NCI-H460 (cell line): ENCODE measurements at regions not wholly inside any gene's neighbourhood (a gene's known extent, or its start where the extent isn't known, plus 50 kb on each side); places are given as distances from the start of the nearest gene placed in this dataset.

Experiments used
- DNase-seq: peaks from one replicate; pipeline ENCODE4 v3.0.0-alpha.2; 2016; ENCODE audit warnings: low read depth; ENCODE audit errors: extremely low read depth

GRCh38 chr2:221641181-221641871 is 69.2 kb upstream of the EPHA4 start:
- no peak for DNase-seq

DNA sequence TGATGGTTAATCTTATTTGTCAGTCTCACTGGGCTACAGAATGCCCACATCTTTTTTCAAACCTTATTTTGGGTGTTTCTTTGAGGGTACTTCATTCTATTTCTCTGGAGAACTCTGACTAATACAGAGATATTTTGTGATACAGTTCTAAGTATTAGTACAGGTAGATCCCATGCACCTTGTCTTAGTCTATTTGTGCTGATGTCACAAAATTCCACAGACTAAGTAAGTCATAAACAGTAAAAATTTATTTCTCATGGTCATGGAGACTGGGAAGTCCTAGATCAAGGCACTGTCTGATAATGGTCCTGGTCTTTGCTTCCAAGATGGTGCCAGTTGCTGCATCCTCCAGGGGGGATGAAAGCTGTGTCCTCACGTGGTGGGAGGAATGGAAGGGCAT is 68.6 kb upstream of the EPHA4 start:
- DNase-seq: no peak

GRCh38 chr2:221637851-221638250 is 65.7 kb upstream of the EPHA4 start:
- DNase-seq: no peak

DNA sequence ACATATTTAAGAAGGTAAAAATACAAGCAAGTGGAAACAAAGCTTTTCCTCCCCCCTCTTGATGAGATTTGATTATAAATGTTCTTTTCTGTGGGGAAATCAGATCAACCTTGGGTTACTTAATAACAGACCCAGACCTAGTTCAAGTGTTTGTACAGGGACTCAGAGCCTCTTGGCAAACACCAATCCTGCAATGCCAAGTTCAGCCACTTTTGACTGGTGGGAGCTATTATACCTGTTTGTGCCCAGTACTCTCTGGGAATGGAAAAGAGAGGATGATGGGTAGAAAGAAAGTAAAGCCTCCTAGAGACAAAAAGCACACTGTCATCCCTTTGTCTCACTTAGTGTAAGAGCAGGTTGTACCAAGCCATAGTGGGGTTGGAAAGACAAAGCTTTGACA is 63.8 kb upstream of the EPHA4 start:
- DNase-seq: no peak

DNA sequence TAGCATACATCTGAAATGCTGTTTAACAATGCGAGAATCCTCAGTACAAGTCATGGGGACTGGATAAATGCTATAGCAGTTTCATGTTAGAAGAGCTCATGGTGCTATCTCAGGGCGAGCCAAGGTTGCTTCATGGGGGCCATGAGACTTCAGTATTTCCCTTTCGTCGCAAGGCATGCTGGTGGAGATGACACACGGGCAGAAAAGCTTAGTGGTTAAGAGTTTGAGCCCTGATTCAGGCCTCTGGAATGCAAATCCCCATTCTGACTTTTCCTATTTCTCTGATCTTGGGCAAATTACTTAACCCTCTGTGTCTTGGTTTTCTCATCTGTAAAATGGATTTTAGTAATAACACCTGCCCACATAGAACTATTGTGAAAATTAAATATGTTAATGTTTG is 57.4 kb upstream of the EPHA4 start:
- DNase-seq: no peak

DNA sequence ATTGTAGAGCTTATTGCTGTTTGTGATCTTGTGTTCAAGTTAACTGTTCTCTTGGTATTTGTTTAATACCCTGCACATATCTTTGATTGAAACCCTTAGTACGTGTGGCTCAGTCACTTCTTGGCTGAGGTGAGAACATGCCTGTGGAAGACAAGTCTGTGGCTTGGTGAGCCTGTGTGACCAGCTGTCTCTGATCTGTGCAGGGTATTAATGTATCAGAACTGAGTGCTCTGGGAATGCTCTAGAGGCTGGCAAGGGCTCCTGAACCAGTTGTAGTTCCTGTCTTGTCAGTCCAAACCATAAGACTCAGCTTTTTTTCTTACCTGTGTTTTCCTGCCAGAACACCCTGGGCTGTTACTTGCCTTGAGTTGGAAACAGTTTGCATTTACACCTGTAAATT is 52.4 kb upstream of the EPHA4 start:
- DNase-seq: no peak
